ENCODE measurements at regions not wholly inside any gene's neighbourhood (a gene's known extent, or its start where the extent isn't known, plus 50 kb on each side); places are given as distances from the start of the nearest gene placed in this dataset.

- DNase-seq: no peak
Observed at GRCh38 chr3:24944805-24945520, 450.3 kb upstream of the THRB start.

GRCh38 chr3:24945563-24945962 lies 450.9 kb upstream of the THRB start:
- no peak for DNase-seq

GRCh38 chr3:24947103-24947502 lies 452.5 kb upstream of the THRB start:
- no peak for DNase-seq

- no peak for DNase-seq
Observed at GRCh38 chr3:24951180-24951579, 456.5 kb upstream of the THRB start.

GRCh38 chr3:24952388-24952787 lies 457.7 kb upstream of the THRB start:
- DNase-seq: no peak

GRCh38 chr3:24953060-24953771 lies 458.6 kb upstream of the THRB start:
- no peak for DNase-seq

GRCh38 chr3:24956613-24957012 lies 462.0 kb upstream of the THRB start:
- no peak for DNase-seq

GRCh38 chr3:24958271-24958670 lies 463.6 kb upstream of the THRB start:
- no peak for DNase-seq

- no peak for DNase-seq
Observed at GRCh38 chr3:24958910-24959447, 464.3 kb upstream of the THRB start.

- no peak for DNase-seq
Observed at GRCh38 chr3:24963762-24964625, 464.1 kb upstream of the RARB start.

- no peak for DNase-seq
Observed at GRCh38 chr3:24965706-24966385, 462.2 kb upstream of the RARB start.

GRCh38 chr3:24968036-24968435 lies 460.0 kb upstream of the RARB start:
- DNase-seq: no peak

GRCh38 chr3:24972491-24972890 lies 455.6 kb upstream of the RARB start:
- DNase-seq: no peak

- DNase-seq: no peak
Observed at GRCh38 chr3:24981309-24981708, 446.8 kb upstream of the RARB start.

- DNase-seq: no peak
Observed at GRCh38 chr3:24981924-24982323, 446.1 kb upstream of the RARB start.

GRCh38 chr3:24985668-24986067 lies 442.4 kb upstream of the RARB start:
- no peak for DNase-seq

GRCh38 chr3:24986612-24987011 lies 441.5 kb upstream of the RARB start:
- DNase-seq: no peak

- DNase-seq: no peak
Observed at GRCh38 chr3:24999357-24999756, 428.7 kb upstream of the RARB start.

- no peak for DNase-seq
Observed at GRCh38 chr3:25000971-25001591, 427.0 kb upstream of the RARB start.

- DNase-seq: no peak
Observed at GRCh38 chr3:25002052-25002451, 426.0 kb upstream of the RARB start.

- no peak for DNase-seq
Observed at GRCh38 chr3:25007974-25008658, 419.9 kb upstream of the RARB start.

- DNase-seq: no peak
Observed at GRCh38 chr3:25009665-25010064, 418.4 kb upstream of the RARB start.

Data from stimulated activated CD4-positive, alpha-beta T cell treated with anti-CD3 and anti-CD28 coated beads, Interleukin-4, amount 100 ng/mL, for 4 hours (primary cell).